NOMO-1 treated with dmso at 0.1 percent for 144 hours (cell line): ENCODE measurements at regions not wholly inside any gene's neighbourhood (a gene's known extent, or its start where the extent isn't known, plus 50 kb on each side); places are given as distances from the start of the nearest gene placed in this dataset.
A peak's percentile ranks its signal among the peaks of the same experiment; 100 is the strongest.

ENCODE experiments used
- DNase-seq: peaks from one replicate; lab custom pipeline; 2025; ENCODE audit not compliant: unreplicated experiment; lab: John Stamatoyannopoulos, UW

- DNase-seq, result no peak
These were observed 61.4 kb upstream of the E2F3 start for GRCh38 chr6:20340068-20340848.

- DNase-seq, result no peak
These were observed 60.6 kb upstream of the E2F3 start for GRCh38 chr6:20341096-20341495.

GRCh38 chr6:20341564-20341963, 60.1 kb upstream of the E2F3 start:
- no peak for DNase-seq

GRCh38 chr6:20346948-20347347, 54.7 kb upstream of the E2F3 start:
- peak; percentile 25 for DNase-seq

- DNase-seq, result no peak
These were observed 53.6 kb upstream of the E2F3 start for GRCh38 chr6:20348041-20348440.

GRCh38 chr6:20349225-20349624, 52.5 kb upstream of the E2F3 start:
- DNase-seq, result no peak

- no peak for DNase-seq
These were observed 51.5 kb upstream of the E2F3 start for GRCh38 chr6:20350215-20350614.

- DNase-seq, result no peak
These were observed 50.1 kb upstream of the E2F3 start for GRCh38 chr6:20351534-20351933.
